ENCODE measurements at regions not wholly inside any gene's neighbourhood (a gene's known extent, or its start where the extent isn't known, plus 50 kb on each side); places are given as distances from the start of the nearest gene placed in this dataset.

DNA sequence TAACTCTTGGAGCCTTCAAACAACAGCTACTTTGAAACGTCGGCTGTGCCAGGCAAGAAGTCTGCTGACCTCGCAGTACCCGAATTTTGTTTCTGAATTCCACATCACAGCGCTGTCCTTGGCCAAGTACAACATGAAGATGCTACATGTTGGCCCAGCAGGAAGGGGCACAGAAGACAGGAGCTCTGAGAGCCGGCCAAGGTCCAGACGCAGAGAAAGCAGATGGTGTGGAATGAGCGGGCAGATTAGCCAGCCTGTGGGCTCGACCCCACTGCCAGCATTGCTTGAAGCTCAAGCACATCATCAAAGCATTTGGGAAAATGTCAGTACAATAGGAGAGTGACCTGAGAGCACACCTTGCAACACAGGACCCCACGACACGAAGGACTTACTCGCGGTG is 64.5 kb downstream of the FZD10 start:
- Histone ChIP-seq H3K23ac (ENCODE audit: insufficient read length) (no peak overlapping the region), H3K4ac (replicated peaks; ENCODE audit: insufficient read length, low read depth, low read length) (no peak overlapping the region), H2BK12ac (ENCODE audit: low read depth, low read length) (no peak overlapping the region), H3K18ac (ENCODE audit: extremely low read depth, low read length) (no peak overlapping the region), H3K9me3 (ENCODE audit: insufficient read depth in 2 of 2, low read depth in 1 of 2, low read length in 1 of 2) (peaks cover 6 to 16% of the 10 kb centered on the region in 2 experiments; a peak in 3 of 4 replicates), H3K9ac (replicated peaks in 1 of 4; ENCODE audit: extremely low read depth in 1 of 4, low read depth in 3 of 4, low read length in 3 of 4) (no peak overlapping the region), H4K91ac (replicated peaks; ENCODE audit: insufficient read length, low read length) (no peak overlapping the region), H2AFZ (ENCODE audit: low read length) (no peak overlapping the region), H3K36me3 (ENCODE audit: control insufficient read depth in 2 of 4, insufficient read depth in 4 of 4, low read length in 3 of 4) (no peaks in the 10 kb centered on the region), H3K4me2 (ENCODE audit: insufficient read depth in 1 of 2, low read depth in 2 of 2, low read length in 2 of 2) (no peak overlapping the region), H3K79me2 (ENCODE audit: control insufficient read depth in 1 of 2, insufficient read depth in 2 of 2, low read length in 2 of 2) (no peaks in the 10 kb centered on the region), H3K27me3 (replicated peaks in 1 of 4; ENCODE audit: control insufficient read depth in 3 of 4, extremely low read depth in 1 of 4, insufficient read depth in 3 of 4, low read length in 3 of 4) (peaks cover 8 to 42% (median 30%) of the 10 kb centered on the region in 4 experiments), H3K4me1 (replicated peaks in 1 of 4; ENCODE audit: control insufficient read depth in 3 of 4, insufficient read depth in 4 of 4, low read length in 3 of 4) (peaks cover 0 to 7% (median 3%) of the 10 kb centered on the region in 4 experiments; a peak in 3 of 7 replicates), H4K20me1 (replicated peaks in 1 of 2; ENCODE audit: control insufficient read depth in 1 of 2, insufficient read depth in 2 of 2, low read length in 2 of 2) (peaks cover 0 to 6% of the 10 kb centered on the region in 2 experiments), H2AK5ac (ENCODE audit: low read depth, low read length) (no peak overlapping the region), H3K4me3 (ENCODE audit: extremely low read depth in 1 of 4, insufficient read depth in 2 of 4, low read depth in 3 of 4, low read length in 4 of 4) (no peak overlapping the region), H3K56ac (replicated peaks; ENCODE audit: insufficient read length, low read depth, low read length) (no peak overlapping the region), H4K5ac (ENCODE audit: insufficient read length, low read depth, low read length) (no peak overlapping the region), H3K14ac (ENCODE audit: insufficient read length) (no peak overlapping the region), H3K27ac (ENCODE audit: low read depth, low read length) (no peak overlapping the region), H3K23me2 (ENCODE audit: low read depth, low read length) (peaks cover 8% of the 10 kb centered on the region), H2BK15ac (ENCODE audit: low read length) (no peak overlapping the region), H4K8ac (ENCODE audit: extremely low read depth, insufficient read depth, low read length) (no peak overlapping the region), H2BK120ac (replicated peaks; ENCODE audit: low read depth, low read length) (no peak overlapping the region), H2BK5ac (ENCODE audit: low read depth, low read length) (no peak overlapping the region), H2BK20ac (ENCODE audit: low read length) (no peak overlapping the region), H3K79me1 (ENCODE audit: low read depth, low read length) (no peaks in the 10 kb centered on the region)
- WGBS, 2 experiments (ENCODE audit: extremely low coverage in 1 of 2, insufficient coverage in 1 of 2, insufficient read length in 1 of 2, insufficient replicate concordance in 2 of 2, low coverage in 1 of 2, low lambda C conversion rate in 2 of 2, missing lambda C conversion rate in 1 of 2): 87% methylated on average over 13 of the region's 13 CpGs; no CpG with 5 or more reads in 1 of the 2 experiments
- ChIA-PET POLR2A (ENCODE audit: partially characterized antibody) (interaction anchor here (1.2 kb wide), 1 partner anchor 54 kb away, joined by 4 read pairs; no protein-coding TSS in a partner anchor), CTCF (ENCODE audit: partially characterized antibody) (interaction anchor here (0.9 to 2.5 kb wide), 4 partner anchors 54 to 200 kb away, joined by 3 to 8 read pairs (median 4); no protein-coding TSS in a partner anchor)
- no peak for DNase-seq (ENCODE audit: low read depth in 1 of 2, low spot score in 2 of 2)
- FAIRE-seq: no peak
- TF ChIP-seq CHD1 (IDR thresholded peaks at IDR 0.05; ENCODE audit: low read depth, low read length) (no peak), SIRT6 (IDR thresholded peaks at IDR 0.05; ENCODE audit: low read length) (no peak), JUN (IDR thresholded peaks at IDR 0.05; ENCODE audit: low read depth, low read length) (no peak), SP2 (IDR thresholded peaks at IDR 0.05; ENCODE audit: low read length) (no peak), BRCA1 (IDR thresholded peaks at IDR 0.05; ENCODE audit: low read depth, low read length) (no peak), HDAC2 (IDR thresholded peaks at IDR 0.05; ENCODE audit: borderline replicate concordance in 1 of 2, low read depth in 2 of 2, low read length in 2 of 2) (no peak), ASH2L (IDR thresholded peaks at IDR 0.05; ENCODE audit: low read length) (no peak), NRF1 (IDR thresholded peaks at IDR 0.05; ENCODE audit: low read depth, low read length) (no peak), TAF1 (IDR thresholded peaks at IDR 0.05; ENCODE audit: low read depth, low read length) (no peak), SIN3A (conservative IDR thresholded peaks at IDR 0.05 in 1 of 2, IDR thresholded peaks at IDR 0.05 in 1 of 2; ENCODE audit: low read depth in 1 of 2, low read length in 2 of 2) (no peak)

Data from H1 (cell line).